ENCODE measurements at regions not wholly inside any gene's neighbourhood (a gene's known extent, or its start where the extent isn't known, plus 50 kb on each side); places are given as distances from the start of the nearest gene placed in this dataset.

- no peak for TF ChIP-seq EZH2 (IDR thresholded peaks at IDR 0.05; ENCODE audit: low read depth, unreplicated experiment)
- no peak for TF ChIP-seq CTCF (conservative IDR thresholded peaks at IDR 0.05; ENCODE audit: low read depth in 2 of 2)
- no peak for TF ChIP-seq NANOG (IDR thresholded peaks at IDR 0.05; ENCODE audit: borderline replicate concordance)
- TF ChIP-seq REST (IDR thresholded peaks at IDR 0.05; ENCODE audit: unreplicated experiment) = no peak
- TF ChIP-seq STAT1 (IDR thresholded peaks at IDR 0.05; ENCODE audit: unreplicated experiment) = no peak
- TF ChIP-seq CREB1 (CRISPR knock-in tag; IDR thresholded peaks at IDR 0.05; ENCODE audit: low read depth) = no peak
- no peak for TF ChIP-seq POLR2AphosphoS5 (IDR thresholded peaks at IDR 0.05; ENCODE audit: low read depth)
- no peak for TF ChIP-seq JUNB (IDR thresholded peaks at IDR 0.05; ENCODE audit: unreplicated experiment)
- TF ChIP-seq ETS1 (IDR thresholded peaks at IDR 0.05) = no peak
- TF ChIP-seq EZH2phosphoT487 (IDR thresholded peaks at IDR 0.05; ENCODE audit: unreplicated experiment) = no peak
Observed at GRCh38 chr1:224534731-224535130, 81.4 kb upstream of the CNIH3 start.
